Sigmoid colon (tissue), 4 donors: ENCODE measurements at regions not wholly inside any gene's neighbourhood (a gene's known extent, or its start where the extent isn't known, plus 50 kb on each side); places are given as distances from the start of the nearest gene placed in this dataset.

ENCODE experiments used
- CTCF ChIP-seq, 4 experiments: fragments of 450-650 bp in 3 of 4; fragments of 200-600 bp in 1 of 4; IDR thresholded peaks; one replicate each; pipeline ENCODE4 v1.5.1; 2016 to 2019; ENCODE audit warnings: antibody characterized with exemption in 4 of 4, mild to moderate bottlenecking in 3 of 4, moderate library complexity in 2 of 4
- POLR2A ChIP-seq, 2 donors: fragments of 450-650 bp; IDR thresholded peaks; one replicate each; pipeline ENCODE4 v1.6.1; 2016; ENCODE audit warnings: antibody characterized with exemption in 2 of 2, mild to moderate bottlenecking in 2 of 2, moderate library complexity in 2 of 2
- POLR2AphosphoS5 ChIP-seq, 4 donors: sonication (generic); formaldehyde crosslinking; IDR thresholded peaks; one replicate each; pipeline ENCODE4 v1.6.1; 2017; ENCODE audit warnings: antibody characterized with exemption in 4 of 4

GRCh38 chr2:106943468-106944200 is 57.7 kb upstream of the ST6GAL2 start:
- no peak for TF ChIP-seq CTCF (IDR thresholded peaks at IDR 0.05)
- no peak for TF ChIP-seq POLR2A (IDR thresholded peaks at IDR 0.05)
- no peak for TF ChIP-seq POLR2AphosphoS5 (IDR thresholded peaks at IDR 0.05)
